HG03439 (cell line): ENCODE measurements at regions not wholly inside any gene's neighbourhood (a gene's known extent, or its start where the extent isn't known, plus 50 kb on each side); places are given as distances from the start of the nearest gene placed in this dataset.
"Not testable (repeated sequence)": the region's sequence is repeated elsewhere in the genome, so short reads cannot be mapped to it uniquely, and the experiment has no call there.

ENCODE experiments used
- ATAC-seq: cut with Tn5 transposase; IDR thresholded peaks from one replicate; pipeline ENCODE4 v1.9.1; 2021; ENCODE audit warnings: mild to moderate bottlenecking, moderate library complexity; ENCODE audit not compliant: unreplicated experiment

DNA sequence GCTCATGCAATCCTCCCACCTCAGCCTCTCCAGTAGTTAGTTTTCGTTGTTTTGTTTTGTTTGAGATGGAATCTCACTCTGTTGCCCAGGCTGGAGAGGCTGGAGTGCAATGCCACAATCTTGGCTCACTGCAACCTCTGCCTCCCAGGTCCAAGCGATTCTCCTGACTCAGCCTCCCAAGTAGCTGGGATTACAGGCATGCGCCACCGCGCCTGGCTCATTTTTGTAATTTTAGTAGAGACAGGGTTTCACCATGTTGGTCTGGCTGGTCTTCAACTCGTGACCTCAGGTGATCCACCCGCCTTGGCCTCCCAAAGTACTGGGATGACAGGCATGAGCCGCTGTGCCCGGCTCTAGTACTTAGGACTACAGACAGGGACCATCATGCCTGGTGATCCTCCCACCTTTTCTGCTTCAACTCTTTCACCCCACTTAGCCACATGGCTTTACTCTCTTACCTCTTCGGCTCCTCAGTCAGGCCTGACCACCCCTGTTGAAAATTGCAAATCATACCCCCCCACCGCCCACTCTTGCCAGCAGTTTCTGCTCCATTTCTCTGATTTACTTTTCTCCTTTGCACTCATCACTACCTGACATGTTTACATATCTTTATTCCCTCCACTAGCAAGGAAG, 157.1 kb upstream of the GRK3 start:
- ATAC-seq, result no peak

DNA sequence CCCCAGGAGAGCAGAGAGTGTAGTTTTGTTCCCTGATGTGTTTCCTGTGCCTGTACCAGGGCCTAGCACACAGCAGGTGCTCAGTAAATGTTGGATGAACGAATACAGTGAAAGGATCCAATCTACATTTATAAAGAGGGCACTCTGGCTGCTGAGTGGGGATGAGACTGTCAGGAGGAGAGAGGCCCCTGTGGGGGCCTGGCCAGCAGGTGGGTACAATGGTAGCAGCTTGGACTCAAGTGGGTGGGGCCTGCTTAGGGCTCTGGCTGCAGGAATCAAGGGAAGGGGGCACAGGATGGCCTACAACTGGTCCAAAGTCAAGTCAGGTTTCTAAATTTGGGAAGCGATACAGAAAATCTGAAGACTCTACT, 156.6 kb upstream of the GRK3 start:
- ATAC-seq, result no peak

DNA sequence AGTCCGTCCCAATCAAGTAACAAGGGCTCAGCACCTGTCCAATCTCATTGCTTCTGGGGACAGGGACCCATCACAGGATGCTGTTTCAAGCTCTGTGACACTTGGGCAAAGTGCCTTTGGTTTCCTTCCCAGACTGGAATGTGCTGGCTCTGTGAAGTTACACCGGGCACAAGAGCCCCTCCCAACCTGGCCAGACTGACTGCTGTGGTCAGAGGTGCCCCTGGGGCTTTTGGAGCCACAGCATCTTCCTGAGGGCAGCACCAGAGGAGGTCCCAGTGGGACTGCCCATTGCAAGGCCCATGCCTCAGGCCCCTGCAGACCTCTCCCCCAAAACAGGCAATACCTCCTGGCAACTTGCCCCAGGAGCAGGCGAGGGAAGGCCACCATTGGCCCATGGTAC, 155.2 kb upstream of the GRK3 start:
- no peak for ATAC-seq

DNA sequence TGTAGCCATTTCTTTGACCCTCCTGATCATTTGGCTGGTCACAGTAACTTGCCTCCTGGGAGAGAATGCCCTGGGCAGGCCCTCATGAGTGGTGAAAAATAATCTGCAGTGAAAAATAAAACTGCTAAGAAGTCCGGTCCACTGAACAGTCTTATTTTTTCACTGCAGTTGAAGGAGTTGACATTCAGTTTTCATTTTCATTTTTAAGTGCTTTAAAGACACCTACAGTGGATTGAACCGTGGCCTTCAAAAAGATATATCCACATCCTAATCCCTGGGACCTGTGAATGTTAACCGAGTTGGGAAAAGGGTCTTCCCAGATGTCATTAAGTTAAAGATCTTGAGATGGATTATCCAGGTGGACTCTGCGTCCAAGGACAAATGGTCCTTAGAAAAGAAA, 153.6 kb upstream of the GRK3 start:
- ATAC-seq, result no peak

DNA sequence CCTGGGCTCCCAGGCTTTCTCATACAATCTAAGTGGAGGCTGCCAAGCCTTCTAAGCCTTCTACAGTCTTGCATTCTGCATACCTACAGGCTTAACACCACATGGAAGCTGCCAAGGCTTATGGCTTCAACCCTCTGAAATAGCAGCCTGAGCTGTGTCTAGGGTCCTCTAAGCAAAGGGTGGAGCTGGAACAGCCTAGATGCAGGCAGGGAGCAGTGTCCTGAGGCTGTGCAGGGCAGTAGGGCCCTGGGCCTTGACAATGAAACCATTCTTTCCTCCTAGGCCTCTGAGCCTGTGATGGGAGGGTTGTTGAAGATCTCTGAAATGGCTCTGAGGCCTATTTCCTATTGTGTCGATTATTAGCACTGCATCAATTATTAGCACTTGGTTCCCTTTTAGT, 150.9 kb upstream of the GRK3 start:
- ATAC-seq, result no peak

DNA sequence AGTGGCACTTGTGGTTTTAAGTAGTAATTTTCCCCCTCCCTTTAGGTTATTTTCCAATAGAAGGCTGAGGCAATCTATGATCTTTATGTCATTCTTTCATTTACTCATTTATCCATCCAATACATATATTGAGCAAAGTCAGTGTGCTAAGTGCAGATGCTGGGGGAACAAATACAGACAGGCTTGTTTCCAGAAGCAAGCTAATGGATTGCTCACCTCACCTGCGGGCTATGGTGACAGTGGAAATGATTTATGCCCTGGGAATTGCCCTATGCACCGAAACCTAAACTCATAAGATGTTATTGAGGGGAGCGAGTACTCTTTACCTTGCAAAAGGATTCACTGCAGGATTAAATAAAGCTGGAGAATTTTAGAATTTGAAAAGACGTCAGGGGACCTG, 148.7 kb upstream of the GRK3 start:
- not testable (repeated sequence) for ATAC-seq

DNA sequence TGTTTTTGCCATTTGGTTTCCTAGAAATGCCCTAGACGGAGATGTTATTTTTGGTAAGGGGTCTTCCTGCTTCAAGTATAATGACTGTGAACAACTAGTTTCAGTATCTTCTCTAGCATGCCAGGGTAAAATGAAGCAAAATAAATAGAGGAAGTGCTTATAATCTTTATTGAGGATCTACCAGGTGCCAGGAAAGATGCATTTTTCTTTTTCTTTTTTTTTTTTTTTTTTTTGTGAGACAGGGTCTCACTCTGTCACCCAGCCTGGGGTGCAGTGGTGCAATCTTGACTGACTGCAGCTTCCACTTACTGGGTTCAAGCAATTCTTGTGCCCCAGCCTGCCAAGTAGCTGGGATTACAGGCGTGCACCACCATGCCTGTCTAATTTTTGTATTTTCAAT, 146.6 kb upstream of the GRK3 start:
- ATAC-seq, result not testable (repeated sequence)

DNA sequence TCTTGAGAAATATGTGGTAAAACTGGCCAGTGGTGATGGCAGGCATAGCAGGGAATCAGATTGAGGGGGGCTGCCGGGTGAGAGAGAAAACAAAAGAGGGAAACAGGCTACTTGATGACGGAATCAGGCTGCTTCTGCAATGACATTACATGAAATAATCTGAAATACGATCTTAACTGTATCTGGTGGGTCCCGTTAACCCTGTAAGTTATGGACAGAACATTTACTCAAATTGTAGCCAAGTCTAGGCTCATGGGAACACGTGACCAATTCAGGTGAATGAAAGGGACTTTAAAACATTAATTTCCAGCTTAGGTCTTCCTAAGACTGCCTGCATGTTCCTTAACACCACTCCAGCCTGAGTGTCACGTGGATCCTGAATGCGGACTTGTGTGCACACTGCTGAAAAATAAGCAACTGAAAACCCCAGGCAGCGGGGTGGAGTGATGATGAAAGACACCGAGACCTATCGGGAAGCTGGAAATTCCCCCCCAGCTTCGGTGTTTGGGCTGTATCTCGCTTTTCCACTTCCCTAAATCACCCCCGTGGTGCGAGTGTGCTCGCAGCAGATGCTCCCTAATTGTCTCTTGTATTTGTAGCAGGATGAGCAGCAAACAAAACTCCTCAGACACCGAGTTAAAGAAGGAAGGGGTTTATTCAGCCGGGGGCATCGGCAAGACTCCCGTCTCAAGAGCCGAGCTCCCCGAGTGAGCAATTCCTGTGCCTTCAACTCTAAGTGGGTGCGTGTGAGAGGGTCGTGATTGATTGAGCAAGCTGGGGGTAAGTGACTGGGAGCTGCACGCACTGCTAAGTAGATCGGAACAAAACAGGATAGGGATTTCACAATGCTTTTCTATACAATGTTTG, 145.0 kb upstream of the GRK3 start:
- ATAC-seq, result no peak

DNA sequence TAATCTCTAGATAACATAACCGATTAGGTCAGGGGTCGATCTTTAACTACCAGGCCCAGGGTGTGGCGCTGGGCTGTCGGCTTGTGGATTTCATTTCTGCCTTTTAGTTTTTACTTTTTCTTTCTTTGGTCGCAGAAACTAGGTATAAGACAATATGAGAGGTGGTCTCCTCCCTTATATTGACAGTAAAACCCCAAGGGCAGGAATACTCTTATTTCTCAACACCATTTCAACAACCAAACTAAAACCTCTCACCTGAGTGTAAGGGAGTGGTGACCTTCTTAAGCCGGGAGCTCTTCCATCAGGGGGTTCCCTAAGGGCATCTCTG, 144.4 kb upstream of the GRK3 start:
- ATAC-seq, result not testable (repeated sequence)

DNA sequence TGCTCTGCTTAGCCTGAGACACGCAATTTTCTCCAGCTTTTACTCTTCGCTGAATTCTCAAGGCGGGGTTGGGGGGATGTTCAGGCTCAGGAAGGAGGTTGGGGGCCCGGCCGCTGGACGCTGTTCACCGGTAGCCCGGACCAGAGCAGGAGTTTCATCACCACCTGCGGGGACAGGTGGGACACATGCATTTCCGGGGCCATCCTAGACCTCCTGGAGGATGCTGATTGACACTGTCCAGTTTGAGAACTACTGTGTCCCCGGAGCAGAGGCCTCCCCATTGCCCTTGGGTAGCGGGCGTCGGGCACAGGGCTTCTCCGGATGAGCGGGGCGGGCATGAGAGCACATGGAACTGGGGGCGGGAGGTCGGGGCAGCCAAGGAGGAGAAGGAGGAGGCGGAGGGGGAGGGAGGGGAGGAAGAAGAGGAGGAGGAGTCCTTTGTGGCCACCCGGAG, 144.0 kb upstream of the GRK3 start:
- ATAC-seq, result no peak

DNA sequence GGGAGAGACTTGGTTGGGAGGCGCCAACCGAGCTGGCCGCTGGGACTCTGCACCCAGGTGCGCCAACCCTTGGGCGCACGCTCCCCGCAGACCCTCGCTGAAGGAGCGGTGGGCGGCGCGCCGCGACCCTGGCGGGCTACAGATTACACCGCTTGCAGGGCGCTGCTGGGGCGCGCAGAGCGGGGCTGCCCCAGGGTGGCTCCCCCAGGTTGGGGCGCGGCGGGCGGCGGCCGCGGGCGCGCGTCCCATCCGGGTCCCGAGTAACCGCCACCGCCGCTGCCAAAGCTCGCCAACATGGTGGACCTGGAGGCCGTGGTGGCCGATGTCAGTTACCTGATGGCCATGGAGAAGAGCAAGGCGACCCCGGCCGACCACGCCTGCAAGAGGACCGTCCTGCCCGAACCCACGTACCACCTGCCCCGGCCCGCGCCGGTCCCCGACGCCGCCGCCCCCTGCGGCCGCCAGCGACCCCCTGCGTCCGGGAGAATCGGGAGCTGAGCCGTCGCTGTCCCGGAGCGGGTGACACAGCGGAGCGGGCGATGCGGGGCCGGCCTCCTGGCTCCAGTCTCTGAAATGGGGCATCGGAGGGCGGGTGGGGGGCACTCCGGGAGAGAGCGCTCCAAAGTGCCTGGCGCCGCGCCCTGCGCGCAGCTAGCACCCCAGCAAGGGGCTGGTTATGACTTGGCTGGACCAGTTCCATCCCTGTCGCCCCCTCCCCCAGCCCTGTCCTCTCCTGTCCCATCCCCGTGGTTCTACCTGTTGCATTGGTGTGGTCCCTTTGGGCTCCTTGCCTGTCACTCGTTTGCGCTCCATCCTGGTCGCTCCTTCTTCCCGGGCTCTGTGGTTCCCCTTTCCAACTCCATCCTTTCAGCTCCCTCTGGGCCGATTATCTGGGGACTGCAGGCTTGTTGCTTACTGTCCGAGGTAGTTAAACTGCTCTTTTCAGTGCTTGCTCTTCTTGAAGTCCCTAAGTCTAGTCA, 143.3 kb upstream of the GRK3 start:
- no peak for ATAC-seq

DNA sequence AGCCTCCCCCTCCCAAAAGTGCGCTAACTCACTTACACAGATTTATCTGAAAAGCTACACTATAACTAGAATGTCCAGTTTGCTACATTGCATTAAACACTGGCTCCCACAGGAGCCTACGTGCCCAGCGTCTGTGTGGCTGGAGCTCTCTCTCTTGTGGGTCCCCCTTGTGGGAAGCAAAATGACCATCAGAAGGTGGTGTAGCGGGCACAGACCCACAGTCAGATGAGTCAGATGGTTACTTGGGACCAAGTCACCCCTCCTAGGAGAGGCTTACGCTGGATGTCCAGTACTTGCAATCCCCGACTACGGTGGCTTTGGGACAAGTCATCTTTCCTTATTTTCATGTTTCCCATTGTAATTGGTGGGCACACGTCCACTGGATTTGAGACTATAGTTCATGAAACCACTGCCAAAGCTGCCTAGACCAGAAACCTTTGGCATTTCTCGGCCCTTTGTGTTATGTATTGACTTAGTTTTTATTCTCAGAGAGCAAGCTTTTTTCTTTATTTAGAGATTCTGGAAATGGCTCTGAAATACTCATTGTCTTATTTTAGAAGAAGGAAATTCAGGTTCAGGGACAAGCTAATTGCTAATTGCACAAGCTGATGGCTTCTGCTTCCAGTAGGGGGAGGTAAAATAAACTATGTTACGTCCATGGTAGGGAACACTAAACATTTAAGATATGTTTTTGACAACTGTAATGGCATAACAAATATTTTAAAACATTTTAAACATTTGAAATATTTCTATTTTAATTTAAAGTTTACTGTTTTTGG, 137.8 kb upstream of the GRK3 start:
- not testable (repeated sequence) for ATAC-seq

DNA sequence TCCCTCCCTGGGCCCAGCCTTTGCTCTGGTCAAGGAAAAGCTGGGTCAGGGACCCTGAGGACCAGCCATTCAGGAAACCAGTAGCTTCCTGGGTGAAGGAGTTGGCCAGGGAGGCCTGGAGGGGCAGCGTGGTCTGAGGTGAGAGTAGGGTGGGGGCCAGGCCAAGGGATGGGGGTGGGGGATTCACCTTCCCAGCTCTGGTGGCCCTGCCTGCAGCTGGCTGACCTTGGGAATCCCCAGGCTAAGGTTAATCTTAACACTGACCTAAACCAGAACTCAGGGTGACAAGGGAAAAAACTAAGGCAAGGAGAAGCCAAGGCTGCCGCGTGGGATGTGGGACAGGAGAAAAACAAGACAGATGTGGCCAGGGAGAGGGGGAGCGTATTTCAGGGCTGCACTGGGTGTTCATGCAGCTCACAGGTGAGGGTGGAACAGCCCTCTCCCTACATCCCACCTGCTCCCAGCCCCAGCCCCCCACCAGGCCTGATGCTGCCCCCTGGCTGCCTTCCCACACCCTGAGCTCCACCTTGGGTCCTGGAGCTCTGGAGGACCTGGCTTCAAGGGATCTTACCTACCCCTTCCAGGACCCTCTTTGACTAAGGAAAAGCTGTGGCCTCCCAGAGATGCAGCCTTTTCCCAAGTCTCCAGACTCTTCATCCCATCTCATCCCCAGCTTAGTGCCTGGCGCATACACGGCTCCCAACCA, 132.7 kb upstream of the GRK3 start:
- ATAC-seq, result not testable (repeated sequence)

DNA sequence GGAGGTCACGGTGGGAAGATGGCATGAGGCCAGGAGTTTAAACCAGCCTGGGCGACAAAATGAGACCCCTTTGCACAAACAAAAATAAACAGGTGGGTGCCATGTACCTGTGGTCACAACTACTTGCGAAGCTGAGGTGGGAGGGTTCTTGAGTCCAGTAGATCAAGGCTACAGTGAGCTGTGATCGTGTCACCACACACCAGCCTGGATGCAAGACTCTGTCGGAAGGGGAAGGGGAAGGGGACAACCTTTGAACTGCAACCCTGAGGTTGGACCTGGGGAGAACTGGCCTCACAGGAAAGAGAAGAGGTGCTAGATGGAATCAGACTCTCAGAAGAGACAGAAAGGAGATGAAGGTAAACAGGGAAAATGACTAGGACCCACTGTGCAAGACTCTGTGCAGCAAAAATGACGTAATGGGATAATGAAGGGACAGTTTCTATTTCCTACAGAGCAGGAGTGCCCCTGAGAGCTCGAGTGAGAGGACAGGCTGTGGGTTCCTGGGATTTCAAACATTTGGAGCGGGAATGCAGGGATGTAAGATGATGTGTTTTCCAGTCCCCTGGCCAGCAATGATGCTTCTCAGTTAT, 131.0 kb upstream of the GRK3 start:
- not testable (repeated sequence) for ATAC-seq

DNA sequence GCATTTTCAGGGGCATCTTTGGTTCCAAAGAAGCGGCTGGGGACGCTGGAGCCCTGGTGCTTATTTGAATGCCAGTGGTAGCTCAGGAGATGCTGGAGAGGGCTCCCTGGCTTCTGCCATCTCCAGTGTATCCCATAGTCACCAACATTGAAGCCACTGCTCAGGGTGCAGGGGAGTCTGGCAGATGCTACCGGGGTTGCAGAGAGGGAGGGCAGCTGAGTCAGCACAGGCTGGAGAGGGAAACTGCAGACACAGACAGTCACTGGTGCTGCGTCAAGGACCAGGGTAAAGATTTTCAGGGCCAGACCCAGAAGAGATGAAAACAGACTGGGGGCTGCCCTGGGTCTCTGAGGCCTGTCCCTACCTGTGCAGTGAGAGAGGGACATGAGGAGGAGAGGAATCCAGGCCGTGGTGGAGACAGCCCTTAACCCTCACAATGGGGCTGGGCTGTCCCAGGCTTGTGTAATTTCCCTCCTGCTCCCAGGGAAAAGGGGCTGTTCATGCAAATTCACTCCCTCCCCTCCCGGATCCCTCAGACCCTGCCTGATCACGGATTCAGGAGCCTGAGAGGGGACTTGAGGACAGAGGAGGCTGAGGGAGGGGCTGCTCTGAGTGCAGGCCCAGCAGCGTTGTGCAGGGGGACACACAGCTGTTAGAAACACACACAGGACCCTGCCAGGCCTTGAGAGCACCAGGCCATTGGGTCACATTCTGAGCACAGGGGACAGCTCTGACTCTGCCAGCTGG, 126.9 kb upstream of the GRK3 start:
- no peak for ATAC-seq

DNA sequence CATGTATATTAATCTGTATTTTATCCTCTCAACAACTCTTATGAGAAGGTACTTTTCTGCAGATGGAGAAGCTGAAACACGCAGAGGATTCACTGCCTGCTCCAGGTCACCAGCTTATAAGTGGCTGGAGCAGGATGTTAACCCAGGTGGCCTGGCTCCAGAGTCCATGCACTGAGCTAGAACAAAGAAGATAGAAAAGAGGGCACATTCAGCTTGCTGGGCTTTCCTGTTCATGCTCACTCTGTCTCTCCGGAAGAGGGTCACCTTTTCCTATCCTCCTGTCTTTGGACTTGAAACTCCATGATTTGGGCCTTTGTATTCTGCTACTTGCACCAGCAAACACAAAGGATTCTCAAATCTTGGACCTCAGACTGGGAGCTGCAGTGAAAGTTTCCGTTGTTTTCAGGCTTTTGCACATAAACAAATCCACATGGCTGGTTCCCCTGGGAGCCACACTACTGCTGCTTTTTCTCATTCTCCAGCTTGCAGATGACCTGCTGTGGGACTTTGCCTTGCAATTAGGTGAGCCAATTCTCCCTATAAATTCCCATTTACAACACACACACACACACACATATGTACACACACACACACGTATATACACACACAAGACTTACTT, 117.3 kb upstream of the GRK3 start:
- ATAC-seq, result no peak

DNA sequence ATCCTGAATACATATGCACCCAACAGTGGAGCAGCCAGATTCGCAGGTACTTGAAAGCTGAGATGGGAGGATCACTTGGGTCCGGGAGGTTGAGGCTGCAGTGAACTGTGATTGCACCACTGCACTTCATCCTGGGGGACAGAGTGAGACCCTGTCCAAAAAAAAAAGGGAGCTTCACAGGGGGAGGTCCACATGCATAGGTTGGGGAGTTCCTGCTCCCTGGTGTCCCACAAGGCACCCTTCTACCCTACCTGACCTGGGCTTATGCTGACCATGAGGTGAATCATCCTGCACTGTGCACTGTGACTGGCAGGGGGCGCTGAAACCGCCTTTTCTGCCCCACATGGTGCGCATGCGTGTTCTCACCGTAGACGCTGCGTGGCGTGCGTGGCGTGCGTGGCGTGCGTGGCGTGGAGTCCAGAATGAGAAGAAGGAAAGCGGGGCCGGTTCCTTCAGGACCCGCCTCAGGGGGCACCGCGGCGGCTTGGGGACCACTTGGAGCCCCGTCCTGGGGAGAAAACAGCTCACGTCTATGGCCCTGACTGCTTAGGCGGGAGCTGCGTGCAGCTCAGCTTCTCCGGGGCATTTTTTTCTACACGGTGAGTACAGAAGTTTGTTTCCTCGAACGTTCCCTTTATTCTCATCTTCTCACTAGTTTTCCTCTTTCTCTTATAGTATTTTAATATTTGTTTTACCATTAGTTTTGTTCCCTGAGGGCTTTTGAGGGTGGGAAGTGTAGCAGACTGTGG, 116.6 kb upstream of the GRK3 start:
- ATAC-seq, result peak; percentile 84
